Stomach smooth muscle (tissue), 2 donors: ENCODE measurements at regions not wholly inside any gene's neighbourhood (a gene's known extent, or its start where the extent isn't known, plus 50 kb on each side); places are given as distances from the start of the nearest gene placed in this dataset.

ENCODE experiments used
- H3K27ac ChIP-seq: one replicate; pipeline ENCODE4 v1.7.0; 2013; ENCODE audit warnings: mild to moderate bottlenecking, low read length, inconsistent platforms
- H3K27me3 ChIP-seq, 2 donors: one replicate each; pipeline ENCODE4 v1.7.0; 2013; ENCODE audit warnings: low read length in 2 of 2; ENCODE audit not compliant: insufficient read depth in 2 of 2, control insufficient read depth in 1 of 2
- H3K36me3 ChIP-seq, 2 donors: one replicate each; pipeline ENCODE4 v1.7.0; 2013; ENCODE audit warnings: low read length in 2 of 2; ENCODE audit not compliant: control insufficient read depth in 2 of 2, insufficient read depth in 2 of 2
- H3K4me1 ChIP-seq: one replicate; pipeline ENCODE4 v1.7.0; 2013; ENCODE audit warnings: low read length; ENCODE audit not compliant: control insufficient read depth, insufficient read depth
- H3K4me3 ChIP-seq, 2 donors: one replicate each; pipeline ENCODE4 v1.7.0; 2013; ENCODE audit warnings: low read length in 2 of 2
- H3K9ac ChIP-seq, 2 donors: one replicate each; pipeline ENCODE4 v1.7.0; 2013; ENCODE audit warnings: low read length in 2 of 2, mild to moderate bottlenecking in 1 of 2
- H3K9me3 ChIP-seq, 2 donors: one replicate each; pipeline ENCODE4 v1.7.0; 2013; ENCODE audit warnings: low read length in 2 of 2; ENCODE audit not compliant: control insufficient read depth in 2 of 2
- donor health status: healthy.
- donor health status: Pancreatic carcinoma.

- H3K9me3 ChIP-seq, result no peaks in the 10 kb centered on the region
- no peaks in the 10 kb centered on the region for H3K4me1 ChIP-seq
- H3K36me3 ChIP-seq, result no peaks in the 10 kb centered on the region
- no peak overlapping the region for H3K27ac ChIP-seq
- H3K4me3 ChIP-seq, result no peak overlapping the region
- H3K27me3 ChIP-seq, result peaks cover 0 to 6% of the 10 kb centered on the region in 2 donors
- H3K9ac ChIP-seq, result no peak overlapping the region
Measured at GRCh38 chr5:87787625-87788256, 375.0 kb upstream of the CCNH start.

- Histone ChIP-seq H3K27me3 (peaks cover 0 to 7% of the 10 kb centered on the region in 2 donors), H3K27ac (no peak overlapping the region), H3K4me1 (no peaks in the 10 kb centered on the region), H3K36me3 (no peaks in the 10 kb centered on the region), H3K9ac (no peak overlapping the region), H3K9me3 (no peaks in the 10 kb centered on the region), H3K4me3 (no peak overlapping the region)
Measured at GRCh38 chr5:87787086-87787485, 374.4 kb upstream of the CCNH start.

- no peak overlapping the region for H3K9ac ChIP-seq
- H3K27me3 ChIP-seq, result peaks cover 2 to 14% of the 10 kb centered on the region in 2 donors
- H3K4me3 ChIP-seq, result no peak overlapping the region
- H3K4me1 ChIP-seq, result no peaks in the 10 kb centered on the region
- H3K27ac ChIP-seq, result no peak overlapping the region
- H3K9me3 ChIP-seq, result no peaks in the 10 kb centered on the region
- no peaks in the 10 kb centered on the region for H3K36me3 ChIP-seq
Measured at GRCh38 chr5:87786471-87786870, 373.7 kb upstream of the CCNH start.

GRCh38 chr5:87785554-87786335 lies 373.0 kb upstream of the CCNH start:
- H3K27ac ChIP-seq, result no peak overlapping the region
- no peak overlapping the region for H3K9ac ChIP-seq
- H3K4me1 ChIP-seq, result no peaks in the 10 kb centered on the region
- no peaks in the 10 kb centered on the region for H3K9me3 ChIP-seq
- no peak overlapping the region for H3K4me3 ChIP-seq
- no peaks in the 10 kb centered on the region for H3K36me3 ChIP-seq
- peaks cover 2 to 15% of the 10 kb centered on the region in 2 donors for H3K27me3 ChIP-seq

GRCh38 chr5:87784879-87785495 lies 372.3 kb upstream of the CCNH start:
- Histone ChIP-seq H3K27ac (no peak overlapping the region), H3K9me3 (no peaks in the 10 kb centered on the region), H3K9ac (no peak overlapping the region), H3K4me1 (no peaks in the 10 kb centered on the region), H3K27me3 (peaks cover 2 to 15% of the 10 kb centered on the region in 2 donors), H3K4me3 (no peak overlapping the region), H3K36me3 (no peaks in the 10 kb centered on the region)

GRCh38 chr5:87784311-87784710 lies 371.6 kb upstream of the CCNH start:
- no peak overlapping the region for H3K9ac ChIP-seq

GRCh38 chr5:87782916-87783315 lies 370.2 kb upstream of the CCNH start:
- H3K4me1 ChIP-seq, result no peaks in the 10 kb centered on the region
- H3K9ac ChIP-seq, result no peak overlapping the region
- no peaks in the 10 kb centered on the region for H3K9me3 ChIP-seq
- no peak overlapping the region for H3K4me3 ChIP-seq
- peaks cover 2 to 20% of the 10 kb centered on the region in 2 donors for H3K27me3 ChIP-seq
- H3K27ac ChIP-seq, result no peak overlapping the region
- H3K36me3 ChIP-seq, result no peaks in the 10 kb centered on the region

More at GRCh38 chr5:87784311-87784710, 371.6 kb upstream of the CCNH start:
- no peaks in the 10 kb centered on the region for H3K4me1 ChIP-seq
- H3K9me3 ChIP-seq, result no peaks in the 10 kb centered on the region
- H3K27ac ChIP-seq, result no peak overlapping the region
- H3K4me3 ChIP-seq, result no peak overlapping the region
- peaks cover 2 to 15% of the 10 kb centered on the region in 2 donors for H3K27me3 ChIP-seq
- H3K36me3 ChIP-seq, result no peaks in the 10 kb centered on the region

GRCh38 chr5:87781976-87782375 lies 369.2 kb upstream of the CCNH start:
- Histone ChIP-seq H3K4me3 (no peak overlapping the region), H3K27ac (no peak overlapping the region), H3K9me3 (no peaks in the 10 kb centered on the region), H3K4me1 (no peaks in the 10 kb centered on the region), H3K9ac (no peak overlapping the region), H3K36me3 (no peaks in the 10 kb centered on the region), H3K27me3 (peaks cover 2 to 21% of the 10 kb centered on the region in 2 donors)

GRCh38 chr5:87780831-87781760 lies 368.4 kb upstream of the CCNH start:
- no peak overlapping the region for H3K9ac ChIP-seq
- no peak overlapping the region for H3K27ac ChIP-seq
- H3K4me1 ChIP-seq, result no peaks in the 10 kb centered on the region
- peak overlapping the region in 1 of 2 donors; percentile 11 for H3K4me3 ChIP-seq
- no peaks in the 10 kb centered on the region for H3K9me3 ChIP-seq
- peaks cover 2 to 18% of the 10 kb centered on the region in 2 donors for H3K27me3 ChIP-seq
- H3K36me3 ChIP-seq, result no peaks in the 10 kb centered on the region

GRCh38 chr5:87778876-87779275 lies 366.1 kb upstream of the CCNH start:
- no peaks in the 10 kb centered on the region for H3K9me3 ChIP-seq

More at GRCh38 chr5:87778876-87779275, 366.1 kb upstream of the CCNH start:
- Histone ChIP-seq H3K4me3 (no peak overlapping the region), H3K4me1 (no peaks in the 10 kb centered on the region), H3K27ac (no peak overlapping the region), H3K27me3 (peaks cover 2 to 18% of the 10 kb centered on the region in 2 donors), H3K9ac (no peak overlapping the region), H3K36me3 (no peaks in the 10 kb centered on the region)
